IPS DF 4.7 (cell line): ENCODE measurements at regions not wholly inside any gene's neighbourhood (a gene's known extent, or its start where the extent isn't known, plus 50 kb on each side); places are given as distances from the start of the nearest gene placed in this dataset.
"Not testable (repeated sequence)": the region's sequence is repeated elsewhere in the genome, so short reads cannot be mapped to it uniquely, and the experiment has no call there.

Source experiments
- DNase-seq: peaks from one replicate; pipeline ENCODE4 v3.0.0-alpha.2; 2013; ENCODE audit warnings: low spot score; ENCODE audit errors: extremely low read depth

GRCh38 chr5:122665051-122665450, 109.8 kb upstream of the SNX2 start:
- no peak for DNase-seq

- DNase-seq = no peak
These were observed 106.3 kb upstream of the SNX2 start for GRCh38 chr5:122668552-122668951.

- not testable (repeated sequence) for DNase-seq
These were observed 105.2 kb upstream of the SNX2 start for GRCh38 chr5:122669709-122670108.

- no peak for DNase-seq
These were observed 101.5 kb upstream of the SNX2 start for GRCh38 chr5:122673343-122673742.

GRCh38 chr5:122674385-122674784, 100.5 kb upstream of the SNX2 start:
- DNase-seq = no peak

GRCh38 chr5:122680623-122681350, 94.1 kb upstream of the SNX2 start:
- DNase-seq = no peak

- DNase-seq = no peak
These were observed 91.2 kb upstream of the SNX2 start for GRCh38 chr5:122683631-122684030.

- DNase-seq = no peak
These were observed 84.6 kb upstream of the SNX2 start for GRCh38 chr5:122690266-122690665.

GRCh38 chr5:122691931-122692330, 82.9 kb upstream of the SNX2 start:
- DNase-seq = no peak

- DNase-seq = no peak
These were observed 80.9 kb upstream of the SNX2 start for GRCh38 chr5:122693963-122694362.

- no peak for DNase-seq
These were observed 80.0 kb upstream of the SNX2 start for GRCh38 chr5:122694884-122695283.

- not testable (repeated sequence) for DNase-seq
These were observed 78.1 kb upstream of the SNX2 start for GRCh38 chr5:122696735-122697134.

GRCh38 chr5:122697191-122697590, 77.7 kb upstream of the SNX2 start:
- no peak for DNase-seq

GRCh38 chr5:122699201-122699600, 75.7 kb upstream of the SNX2 start:
- no peak for DNase-seq

- no peak for DNase-seq
These were observed 73.0 kb upstream of the SNX2 start for GRCh38 chr5:122701640-122702523.

GRCh38 chr5:122702524-122702875, 72.4 kb upstream of the SNX2 start:
- DNase-seq = no peak

GRCh38 chr5:122703203-122703602, 71.7 kb upstream of the SNX2 start:
- no peak for DNase-seq

- DNase-seq = no peak
These were observed 70.4 kb upstream of the SNX2 start for GRCh38 chr5:122704247-122705036.

- DNase-seq = no peak
These were observed 69.0 kb upstream of the SNX2 start for GRCh38 chr5:122705851-122706250.

GRCh38 chr5:122707796-122708195, 67.1 kb upstream of the SNX2 start:
- DNase-seq = no peak

- DNase-seq = no peak
These were observed 61.8 kb upstream of the SNX2 start for GRCh38 chr5:122713041-122713440.

GRCh38 chr5:122715095-122715494, 59.8 kb upstream of the SNX2 start:
- no peak for DNase-seq
